NCI-H774 (cell line): ENCODE measurements at regions not wholly inside any gene's neighbourhood (a gene's known extent, or its start where the extent isn't known, plus 50 kb on each side); places are given as distances from the start of the nearest gene placed in this dataset.

Source experiments
- DNase-seq: peaks from one replicate; lab custom pipeline; 2025; lab: John Stamatoyannopoulos, UW

GRCh38 chr14:49240383-49240782, 345.8 kb downstream of the RPS29 start:
- no peak for DNase-seq

- DNase-seq, result no peak
Observed at GRCh38 chr14:49228552-49228951, 357.6 kb downstream of the RPS29 start.

- no peak for DNase-seq
Observed at GRCh38 chr14:49221316-49221715, 364.9 kb downstream of the RPS29 start.

GRCh38 chr14:49220492-49220891, 365.7 kb downstream of the RPS29 start:
- DNase-seq, result no peak

GRCh38 chr14:49218436-49219092, 367.6 kb downstream of the RPS29 start:
- no peak for DNase-seq

GRCh38 chr14:49212721-49213120, 373.5 kb downstream of the RPS29 start:
- no peak for DNase-seq

- no peak for DNase-seq
Observed at GRCh38 chr14:49209416-49209815, 376.8 kb downstream of the RPS29 start.

- no peak for DNase-seq
Observed at GRCh38 chr14:49206828-49207227, 379.4 kb downstream of the RPS29 start.

- no peak for DNase-seq
Observed at GRCh38 chr14:49203676-49204075, 382.5 kb downstream of the RPS29 start.

- DNase-seq, result no peak
Observed at GRCh38 chr14:49199159-49199558, 387.0 kb downstream of the RPS29 start.

- DNase-seq, result no peak
Observed at GRCh38 chr14:49196327-49196726, 389.9 kb downstream of the RPS29 start.

GRCh38 chr14:49194067-49194466, 392.1 kb downstream of the RPS29 start:
- no peak for DNase-seq

- DNase-seq, result no peak
Observed at GRCh38 chr14:49193332-49194065, 392.7 kb downstream of the RPS29 start.

GRCh38 chr14:49191380-49191779, 394.8 kb downstream of the RPS29 start:
- no peak for DNase-seq

- no peak for DNase-seq
Observed at GRCh38 chr14:49189375-49189774, 396.8 kb downstream of the RPS29 start.

- DNase-seq, result no peak
Observed at GRCh38 chr14:49187799-49188198, 398.4 kb downstream of the RPS29 start.

- peak; percentile 24 for DNase-seq
Observed at GRCh38 chr14:49173765-49174373, 412.3 kb downstream of the RPS29 start.

GRCh38 chr14:49164074-49164473, 422.1 kb downstream of the RPS29 start:
- DNase-seq, result no peak

- DNase-seq, result no peak
Observed at GRCh38 chr14:49160983-49161382, 425.2 kb downstream of the RPS29 start.

- no peak for DNase-seq
Observed at GRCh38 chr14:49159081-49159480, 427.1 kb downstream of the RPS29 start.

GRCh38 chr14:49139593-49139992, 446.6 kb downstream of the RPS29 start:
- DNase-seq, result no peak

GRCh38 chr14:49134940-49135339, 451.2 kb downstream of the RPS29 start:
- no peak for DNase-seq

- no peak for DNase-seq
Observed at GRCh38 chr14:49121246-49121645, 464.9 kb downstream of the RPS29 start.
